ENCODE measurements at regions not wholly inside any gene's neighbourhood (a gene's known extent, or its start where the extent isn't known, plus 50 kb on each side); places are given as distances from the start of the nearest gene placed in this dataset.

- TF ChIP-seq POLR2A (IDR thresholded peaks at IDR 0.05) (no peak), CTCF (IDR thresholded peaks at IDR 0.05) (no peak)
Observed at GRCh38 chr3:178259703-178260102, 276.5 kb upstream of the KCNMB2 start.
